Head of caudate nucleus (tissue), 42 donors: ENCODE measurements at regions not wholly inside any gene's neighbourhood (a gene's known extent, or its start where the extent isn't known, plus 50 kb on each side); places are given as distances from the start of the nearest gene placed in this dataset.

Experiments used
- DNase-seq, 42 donors: peaks; one replicate each; pipeline versions ENCODE4 v3.0.0 to v3.0.0-alpha.2; 2020 to 2021; ENCODE audit warnings: mixed read lengths in 7 of 42
- intact Hi-C: fragments of 100-400 bp; cut with DNase I; formaldehyde crosslinking; loops from one replicate; pipeline ENCODE4 v1.15.0; 2022

GRCh38 chr6:221531-222349 lies 70.5 kb upstream of the DUSP22 start:
- intact Hi-C loops, result no loop called here
- no peak for DNase-seq

GRCh38 chr6:222468-222867 lies 69.8 kb upstream of the DUSP22 start:
- intact Hi-C loops, result no loop called here
- no peak for DNase-seq

DNA sequence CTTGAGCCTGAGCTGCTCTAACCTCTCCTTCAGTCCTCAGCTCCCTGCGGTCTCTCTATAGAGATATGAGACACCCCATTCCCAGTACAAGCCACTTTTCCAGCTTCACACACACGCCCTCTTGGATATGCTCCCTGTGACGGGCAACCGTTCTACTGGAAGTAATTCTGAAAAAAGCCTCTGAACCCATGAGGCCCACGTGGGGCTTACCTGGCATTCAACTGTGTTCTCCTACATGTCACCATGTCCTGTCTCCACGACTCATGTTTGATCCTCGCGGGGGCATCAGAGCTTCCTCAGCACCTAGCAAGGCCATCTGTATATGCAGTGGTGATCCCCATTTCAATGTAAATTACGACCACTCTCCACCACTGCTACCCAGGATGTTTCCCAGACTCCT lies 69.2 kb upstream of the DUSP22 start:
- DNase-seq, result no peak
- intact Hi-C loops, result no loop called here

DNA sequence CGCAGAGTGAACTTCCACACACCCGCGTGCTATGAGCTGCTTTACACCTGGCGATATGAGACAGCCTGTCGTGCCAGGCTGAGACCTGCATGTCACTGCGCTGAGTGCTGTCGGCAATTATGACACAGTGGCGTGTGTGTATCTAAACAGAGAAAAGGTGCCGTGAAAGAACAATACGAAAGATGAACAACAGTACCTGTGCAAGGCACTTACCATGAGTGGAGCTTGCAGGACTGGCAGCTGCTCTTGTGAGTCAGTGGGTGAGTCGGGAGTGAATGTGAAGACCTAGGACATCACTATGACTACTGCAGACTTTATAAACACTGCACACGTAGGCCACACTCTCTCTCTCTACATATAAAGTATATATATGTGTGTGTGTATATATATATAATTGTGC lies 68.5 kb upstream of the DUSP22 start:
- intact Hi-C loops, result no loop called here
- no peak for DNase-seq

- no peak for DNase-seq
- intact Hi-C loops, result no loop called here
These were observed 67.9 kb upstream of the DUSP22 start for GRCh38 chr6:224350-224749.

DNA sequence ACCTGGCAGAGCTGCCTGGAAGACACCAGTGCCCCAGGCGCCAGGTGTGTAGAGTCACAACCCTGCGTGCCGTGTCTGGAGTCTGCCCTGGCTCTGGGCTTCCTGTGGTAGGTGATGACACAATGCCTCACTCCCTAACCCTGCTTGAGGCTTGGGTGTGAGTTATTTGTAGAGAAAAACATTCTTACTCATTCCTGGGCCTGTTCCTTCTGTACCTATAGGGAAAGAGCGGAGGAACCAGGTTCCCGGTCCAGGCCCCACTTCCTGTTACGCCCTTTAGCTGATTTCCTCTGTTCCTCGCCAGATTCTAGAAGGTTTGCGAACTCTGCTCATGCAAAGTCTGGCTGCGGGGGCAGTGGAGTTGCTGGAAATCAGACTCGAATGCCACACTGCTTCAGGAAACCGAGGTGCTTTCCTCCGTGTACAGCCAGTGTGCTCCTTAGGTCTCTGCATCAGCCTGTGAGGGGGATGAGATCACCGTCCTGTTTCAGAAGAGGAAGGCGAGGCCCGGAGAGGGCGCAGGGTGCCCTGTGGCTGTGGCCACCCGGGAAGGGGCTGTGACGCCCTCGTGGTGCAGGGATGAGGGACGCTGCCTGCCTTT lies 67.1 kb upstream of the DUSP22 start:
- intact Hi-C loops, result no loop called here
- no peak for DNase-seq

DNA sequence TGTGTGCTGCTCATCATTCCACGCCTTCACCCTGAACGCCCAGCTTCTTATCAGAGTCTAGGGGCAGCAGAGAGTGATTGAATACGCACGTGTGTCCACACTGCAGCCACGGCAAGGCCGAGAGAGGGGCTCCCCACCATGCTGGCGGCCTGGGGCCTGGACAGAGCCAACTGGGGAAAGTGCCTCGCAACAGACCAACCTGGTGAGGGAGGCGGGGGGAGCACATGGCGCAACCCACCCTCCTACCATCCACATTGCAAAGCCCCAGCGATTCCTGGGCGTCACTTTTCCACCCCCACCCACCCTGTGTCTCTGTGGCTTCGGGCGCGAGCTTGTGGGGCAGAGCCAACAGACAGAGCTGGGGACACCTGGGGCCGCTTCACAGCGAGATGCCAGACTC lies 66.4 kb upstream of the DUSP22 start:
- intact Hi-C loops, result no loop called here
- DNase-seq, result no peak

- no peak for DNase-seq
- intact Hi-C loops, result no loop called here
These were observed 65.7 kb upstream of the DUSP22 start for GRCh38 chr6:226516-227073.

GRCh38 chr6:227074-227782 lies 65.1 kb upstream of the DUSP22 start:
- intact Hi-C loops, result no loop called here

DNA sequence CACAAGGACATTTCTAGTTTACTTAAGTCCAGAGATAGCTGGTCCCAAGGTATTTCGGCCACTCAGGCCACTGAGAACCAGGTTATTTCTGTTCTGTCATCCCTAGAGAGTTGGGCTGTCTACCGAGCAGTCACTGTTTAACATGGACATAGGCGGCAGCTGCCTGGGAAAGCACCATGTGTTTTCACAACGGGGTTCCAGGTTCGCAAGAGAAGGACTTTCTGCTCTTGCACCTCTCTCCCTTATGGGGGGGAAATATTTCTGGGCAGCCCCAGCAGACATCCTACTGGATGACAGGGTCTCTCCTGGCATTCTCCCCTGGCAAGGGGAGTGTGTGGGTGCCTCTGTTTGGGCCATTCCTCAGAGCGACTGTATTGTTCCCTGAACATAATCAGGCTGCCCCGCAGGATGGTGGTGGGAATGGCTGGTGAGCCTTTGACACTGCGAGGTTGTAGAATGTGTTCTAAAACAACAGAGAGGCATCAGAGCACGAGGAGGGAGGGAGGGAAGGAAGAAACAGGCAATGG lies 64.4 kb upstream of the DUSP22 start:
- intact Hi-C loops, result no loop called here
- DNase-seq, result no peak

More at GRCh38 chr6:227074-227782, 65.1 kb upstream of the DUSP22 start:
- DNase-seq, result peak in 21 of 42 donors; percentile 12 to 66 (median 36)

DNA sequence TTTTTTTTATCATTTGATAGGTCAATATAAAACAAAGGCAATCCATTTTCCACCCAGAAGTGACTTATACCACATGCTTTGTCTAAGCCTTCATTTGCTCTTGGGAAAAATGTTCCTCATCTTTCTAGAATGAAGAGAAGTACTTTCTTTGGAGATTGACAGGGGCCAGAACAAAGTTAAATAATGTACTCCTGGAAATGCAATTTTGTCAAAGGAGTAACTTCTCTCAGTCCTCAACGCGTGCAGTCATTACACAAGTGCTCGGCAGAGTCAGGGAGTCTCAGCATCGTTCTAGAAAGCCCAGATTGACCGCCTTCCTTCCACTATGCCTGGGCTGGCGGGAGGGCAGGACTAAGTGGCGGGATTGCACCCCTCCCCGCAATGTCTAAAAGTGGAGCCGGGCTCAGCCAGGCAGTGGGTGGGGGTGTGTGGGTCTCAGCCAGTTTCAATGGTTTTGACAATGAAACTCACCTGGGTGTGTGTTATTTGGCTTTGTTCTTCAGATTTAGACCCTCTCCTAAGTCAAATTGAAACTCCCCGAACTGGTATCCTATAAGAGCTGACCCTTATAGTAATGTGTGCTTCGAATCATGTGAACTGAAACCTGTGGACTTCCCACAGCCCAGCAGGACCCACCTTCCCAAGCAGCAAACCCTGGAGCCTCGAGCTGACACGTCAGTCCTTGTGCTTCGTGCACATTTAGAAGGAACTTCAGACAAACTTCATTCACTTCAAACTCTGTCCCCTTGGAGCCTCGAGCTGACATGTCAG lies 63.2 kb upstream of the DUSP22 start:
- intact Hi-C loops, result no loop called here
- DNase-seq, result no peak

DNA sequence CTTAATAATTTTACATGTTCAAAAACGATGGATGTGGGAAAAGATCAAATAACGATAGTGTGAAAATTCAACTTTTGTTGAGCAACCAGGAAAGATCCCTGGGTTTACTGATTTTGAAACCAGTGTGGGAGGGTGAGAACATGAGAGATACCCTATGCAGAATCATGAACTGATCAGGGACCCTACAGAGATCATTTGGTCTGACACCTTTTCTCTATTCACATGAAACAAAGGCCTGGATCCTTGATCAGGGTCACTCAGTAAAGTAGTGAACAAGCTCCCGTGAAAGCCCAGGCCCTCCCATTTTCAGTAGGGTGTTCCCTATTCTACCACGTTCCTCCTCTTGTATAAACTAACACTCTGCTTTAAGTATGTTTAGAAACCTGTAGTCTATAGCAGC lies 60.5 kb upstream of the DUSP22 start:
- intact Hi-C loops, result no loop called here
- DNase-seq, result no peak

DNA sequence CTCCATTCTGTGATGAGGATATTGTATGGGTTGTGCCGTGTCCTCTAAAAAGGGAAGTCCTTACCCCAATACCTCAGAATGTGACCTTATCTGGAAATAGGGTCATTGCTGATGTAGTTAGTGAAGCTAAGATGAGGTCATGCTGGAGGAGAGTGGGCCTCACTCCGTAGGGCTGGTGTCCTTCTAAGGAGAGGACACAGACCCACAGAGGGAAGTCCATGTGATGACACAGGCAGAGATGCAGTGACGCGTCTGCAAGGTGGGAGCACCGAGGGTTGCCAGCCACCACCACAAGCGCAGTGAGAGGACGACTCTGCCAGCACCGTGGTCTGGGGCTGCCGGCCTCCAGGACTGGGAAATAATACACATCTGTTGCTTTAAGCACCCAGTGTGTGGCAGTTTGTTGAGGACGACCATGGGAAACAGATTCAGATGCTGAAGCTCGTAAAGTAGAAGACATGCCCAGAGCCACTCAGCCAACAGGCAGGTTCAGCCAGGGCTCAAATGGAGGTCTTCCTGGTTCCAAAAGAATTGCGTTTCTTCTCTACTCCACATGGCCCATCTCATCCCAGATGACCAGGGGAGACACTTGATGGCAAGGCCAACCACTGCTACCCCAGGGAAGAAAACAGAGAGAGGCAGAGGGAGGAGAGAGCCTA lies 59.2 kb upstream of the DUSP22 start:
- intact Hi-C loops, result no loop called here
- DNase-seq, result no peak

GRCh38 chr6:234706-235372 lies 57.4 kb upstream of the DUSP22 start:
- intact Hi-C loops, result no loop called here
- DNase-seq, result no peak

- peak in 16 of 42 donors; percentile 20 to 71 (median 42) for DNase-seq
- intact Hi-C loops, result no loop called here
These were observed 56.4 kb upstream of the DUSP22 start for GRCh38 chr6:235763-236360.

- intact Hi-C loops, result no loop called here
These were observed 55.8 kb upstream of the DUSP22 start for GRCh38 chr6:236519-236918.

DNA sequence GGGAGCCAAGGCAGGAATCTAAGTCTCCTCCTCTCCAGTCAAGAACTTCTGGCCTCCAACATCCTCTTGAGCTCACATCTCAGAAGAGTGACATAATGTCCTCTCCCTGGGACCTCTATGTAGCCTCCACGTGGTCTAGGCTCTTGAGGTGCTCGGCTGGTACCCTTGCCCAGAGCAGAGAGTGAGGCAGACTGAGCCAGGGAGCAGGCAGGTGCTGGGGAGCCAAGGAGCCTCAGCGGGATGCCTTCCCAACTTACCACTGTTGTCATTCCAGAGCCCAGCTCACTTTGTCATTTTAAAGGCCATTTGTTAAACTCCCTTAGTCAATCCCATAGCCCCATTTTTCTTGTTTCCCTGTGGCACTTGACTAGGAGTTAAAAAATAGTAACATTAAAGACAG lies 52.1 kb upstream of the DUSP22 start:
- intact Hi-C loops, result no loop called here
- DNase-seq, result no peak

More at GRCh38 chr6:236519-236918, 55.8 kb upstream of the DUSP22 start:
- no peak for DNase-seq
